ENCODE measurements at regions not wholly inside any gene's neighbourhood (a gene's known extent, or its start where the extent isn't known, plus 50 kb on each side); places are given as distances from the start of the nearest gene placed in this dataset.

DNA sequence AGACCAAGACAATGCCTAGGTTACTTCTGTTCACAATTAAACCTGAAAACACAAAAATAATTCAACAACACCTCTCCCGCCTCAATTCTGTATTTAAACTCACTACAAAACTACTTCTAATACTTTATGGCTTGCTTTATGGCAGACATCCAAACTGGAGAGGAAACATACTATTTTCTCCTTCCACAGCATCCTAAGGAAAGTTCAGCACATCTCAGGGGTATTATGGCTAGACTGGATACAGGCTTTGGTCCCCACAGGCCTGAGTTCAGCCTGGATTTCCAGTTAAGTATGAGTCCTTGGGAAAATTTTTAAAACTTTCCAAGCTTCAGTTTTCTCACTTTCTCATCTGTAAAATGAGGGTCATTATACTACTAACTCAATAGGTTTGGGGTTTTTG lies 480.2 kb downstream of the CAAP1 start:
- no peak for TF ChIP-seq SIN3A (IDR thresholded peaks at IDR 0.05; ENCODE audit: borderline replicate concordance, insufficient read depth, low read depth, low read length)
- no peak for TF ChIP-seq POLR2AphosphoS5 (IDR thresholded peaks at IDR 0.05; ENCODE audit: low read depth, low read length)
- TF ChIP-seq, protein P1, sequence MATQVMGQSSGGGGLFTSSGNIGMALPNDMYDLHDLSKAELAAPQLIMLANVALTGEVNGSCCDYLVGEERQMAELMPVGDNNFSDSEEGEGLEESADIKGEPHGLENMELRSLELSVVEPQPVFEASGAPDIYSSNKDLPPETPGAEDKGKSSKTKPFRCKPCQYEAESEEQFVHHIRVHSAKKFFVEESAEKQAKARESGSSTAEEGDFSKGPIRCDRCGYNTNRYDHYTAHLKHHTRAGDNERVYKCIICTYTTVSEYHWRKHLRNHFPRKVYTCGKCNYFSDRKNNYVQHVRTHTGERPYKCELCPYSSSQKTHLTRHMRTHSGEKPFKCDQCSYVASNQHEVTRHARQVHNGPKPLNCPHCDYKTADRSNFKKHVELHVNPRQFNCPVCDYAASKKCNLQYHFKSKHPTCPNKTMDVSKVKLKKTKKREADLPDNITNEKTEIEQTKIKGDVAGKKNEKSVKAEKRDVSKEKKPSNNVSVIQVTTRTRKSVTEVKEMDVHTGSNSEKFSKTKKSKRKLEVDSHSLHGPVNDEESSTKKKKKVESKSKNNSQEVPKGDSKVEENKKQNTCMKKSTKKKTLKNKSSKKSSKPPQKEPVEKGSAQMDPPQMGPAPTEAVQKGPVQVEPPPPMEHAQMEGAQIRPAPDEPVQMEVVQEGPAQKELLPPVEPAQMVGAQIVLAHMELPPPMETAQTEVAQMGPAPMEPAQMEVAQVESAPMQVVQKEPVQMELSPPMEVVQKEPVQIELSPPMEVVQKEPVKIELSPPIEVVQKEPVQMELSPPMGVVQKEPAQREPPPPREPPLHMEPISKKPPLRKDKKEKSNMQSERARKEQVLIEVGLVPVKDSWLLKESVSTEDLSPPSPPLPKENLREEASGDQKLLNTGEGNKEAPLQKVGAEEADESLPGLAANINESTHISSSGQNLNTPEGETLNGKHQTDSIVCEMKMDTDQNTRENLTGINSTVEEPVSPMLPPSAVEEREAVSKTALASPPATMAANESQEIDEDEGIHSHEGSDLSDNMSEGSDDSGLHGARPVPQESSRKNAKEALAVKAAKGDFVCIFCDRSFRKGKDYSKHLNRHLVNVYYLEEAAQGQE (IDR thresholded peaks at IDR 0.05; ENCODE audit: insufficient read depth in 1 of 2, low read depth in 2 of 2, low read length in 1 of 2) = no peak
- TF ChIP-seq, protein P2, sequence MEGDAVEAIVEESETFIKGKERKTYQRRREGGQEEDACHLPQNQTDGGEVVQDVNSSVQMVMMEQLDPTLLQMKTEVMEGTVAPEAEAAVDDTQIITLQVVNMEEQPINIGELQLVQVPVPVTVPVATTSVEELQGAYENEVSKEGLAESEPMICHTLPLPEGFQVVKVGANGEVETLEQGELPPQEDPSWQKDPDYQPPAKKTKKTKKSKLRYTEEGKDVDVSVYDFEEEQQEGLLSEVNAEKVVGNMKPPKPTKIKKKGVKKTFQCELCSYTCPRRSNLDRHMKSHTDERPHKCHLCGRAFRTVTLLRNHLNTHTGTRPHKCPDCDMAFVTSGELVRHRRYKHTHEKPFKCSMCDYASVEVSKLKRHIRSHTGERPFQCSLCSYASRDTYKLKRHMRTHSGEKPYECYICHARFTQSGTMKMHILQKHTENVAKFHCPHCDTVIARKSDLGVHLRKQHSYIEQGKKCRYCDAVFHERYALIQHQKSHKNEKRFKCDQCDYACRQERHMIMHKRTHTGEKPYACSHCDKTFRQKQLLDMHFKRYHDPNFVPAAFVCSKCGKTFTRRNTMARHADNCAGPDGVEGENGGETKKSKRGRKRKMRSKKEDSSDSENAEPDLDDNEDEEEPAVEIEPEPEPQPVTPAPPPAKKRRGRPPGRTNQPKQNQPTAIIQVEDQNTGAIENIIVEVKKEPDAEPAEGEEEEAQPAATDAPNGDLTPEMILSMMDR (IDR thresholded peaks at IDR 0.05) = no peak
- no peak for TF ChIP-seq TCF7L2 (IDR thresholded peaks at IDR 0.05; ENCODE audit: low read depth, low read length)
- DNase-seq (ENCODE audit: low read depth, low spot score) (no peak), ATAC-seq (no peak)
- ChIA-PET POLR2A (no interaction called here), CTCF (no interaction called here)
- no peaks in the 10 kb centered on the region for H3K9me3 ChIP-seq (ENCODE audit: control insufficient read depth, insufficient read depth, low read depth, low read length)
- in situ Hi-C loops (cut with HindIII; ENCODE audit: low pct_unique_long_range_greater_than_20kb, low sequenced_read_pairs) (no loop called here), intact Hi-C loops (cut with micrococcal nuclease; ENCODE audit: unreplicated experiment) (no loop called here)
- H3K27me3 ChIP-seq (ENCODE audit: control insufficient read depth, insufficient read depth, low read length) = no peaks in the 10 kb centered on the region
- H3K27ac ChIP-seq (ENCODE audit: low read length) = no peak overlapping the region
- H3K36me3 ChIP-seq (ENCODE audit: control insufficient read depth, insufficient read depth, low read length) = no peaks in the 10 kb centered on the region
- no peaks in the 10 kb centered on the region for H3K4me1 ChIP-seq (ENCODE audit: control insufficient read depth, insufficient read depth, low read length)
- BruUV-seq (replicated peaks) = no TSS peak
- no peak overlapping the region for H3K4me3 ChIP-seq (ENCODE audit: low read depth in 2 of 2, low read length in 2 of 2)

DNA sequence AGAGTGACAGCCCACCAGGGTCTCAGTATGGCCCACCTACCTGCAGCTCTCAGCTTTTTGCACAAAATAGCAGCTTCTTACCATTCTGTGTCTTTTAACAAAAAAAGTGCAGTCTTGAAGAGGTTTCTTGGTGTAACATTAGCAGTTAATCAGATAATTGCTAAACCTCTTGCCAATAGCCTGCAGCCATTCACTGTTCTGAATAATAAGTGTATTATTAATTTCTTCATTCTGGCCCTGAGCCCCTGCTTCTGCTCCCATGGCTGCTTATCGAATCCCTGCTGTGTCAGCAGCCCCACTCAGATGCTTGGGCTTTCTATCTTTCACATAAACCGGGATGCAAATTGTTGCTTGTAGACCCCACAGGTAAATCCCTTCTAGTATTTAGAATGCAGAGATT lies 485.9 kb downstream of the CAAP1 start:
- ATAC-seq (no peak), DNase-seq (ENCODE audit: low read depth, low spot score) (no peak)
- intact Hi-C loops (cut with micrococcal nuclease; ENCODE audit: unreplicated experiment) = no loop called here
- CTCF ChIA-PET = no interaction called here
- H3K27me3 ChIP-seq (ENCODE audit: control insufficient read depth, insufficient read depth, low read length) = no peaks in the 10 kb centered on the region
- POLR2A ChIA-PET = no interaction called here
- H3K4me3 ChIP-seq (ENCODE audit: low read depth in 2 of 2, low read length in 2 of 2) = no peak overlapping the region
- H3K4me1 ChIP-seq (ENCODE audit: control insufficient read depth, insufficient read depth, low read length) = no peaks in the 10 kb centered on the region
- H3K27ac ChIP-seq (ENCODE audit: low read length) = no peak overlapping the region
- in situ Hi-C loops (cut with HindIII; ENCODE audit: low pct_unique_long_range_greater_than_20kb, low sequenced_read_pairs) = no loop called here
- no peak for TF ChIP-seq SIN3A (IDR thresholded peaks at IDR 0.05; ENCODE audit: borderline replicate concordance, insufficient read depth, low read depth, low read length)
- TF ChIP-seq POLR2AphosphoS5 (IDR thresholded peaks at IDR 0.05; ENCODE audit: low read depth, low read length) = no peak
- TF ChIP-seq, protein P2 (IDR thresholded peaks at IDR 0.05) = no peak
- TF ChIP-seq TCF7L2 (IDR thresholded peaks at IDR 0.05; ENCODE audit: low read depth, low read length) = no peak
- TF ChIP-seq, protein P1 (IDR thresholded peaks at IDR 0.05; ENCODE audit: insufficient read depth in 1 of 2, low read depth in 2 of 2, low read length in 1 of 2) = no peak
- no TSS peak for BruUV-seq (replicated peaks)
- H3K36me3 ChIP-seq (ENCODE audit: control insufficient read depth, insufficient read depth, low read length) = no peaks in the 10 kb centered on the region
- no peaks in the 10 kb centered on the region for H3K9me3 ChIP-seq (ENCODE audit: control insufficient read depth, insufficient read depth, low read depth, low read length)
